HG03571 (cell line): ENCODE measurements at regions not wholly inside any gene's neighbourhood (a gene's known extent, or its start where the extent isn't known, plus 50 kb on each side); places are given as distances from the start of the nearest gene placed in this dataset.

Source experiments
- ATAC-seq: cut with Tn5 transposase; IDR thresholded peaks from one replicate; pipeline ENCODE4 v1.9.1; 2021; ENCODE audit not compliant: unreplicated experiment

- no peak for ATAC-seq
Measured at GRCh38 chr5:117837786-117838185, 1150.6 kb downstream of the DTWD2 start.

- no peak for ATAC-seq
Measured at GRCh38 chr5:117833691-117834090, 1154.7 kb downstream of the DTWD2 start.

- no peak for ATAC-seq
Measured at GRCh38 chr5:117829646-117830045, 1158.7 kb downstream of the DTWD2 start.

- no peak for ATAC-seq
Measured at GRCh38 chr5:117813850-117814249, 1174.5 kb downstream of the DTWD2 start.

- no peak for ATAC-seq
Measured at GRCh38 chr5:117812861-117813260, 1175.5 kb downstream of the DTWD2 start.

GRCh38 chr5:117809251-117809650 lies 1179.1 kb downstream of the DTWD2 start:
- no peak for ATAC-seq

GRCh38 chr5:117805058-117805457 lies 1183.3 kb downstream of the DTWD2 start:
- ATAC-seq, result no peak

GRCh38 chr5:117803533-117803932 lies 1184.8 kb downstream of the DTWD2 start:
- no peak for ATAC-seq

GRCh38 chr5:117801583-117801982 lies 1186.8 kb downstream of the DTWD2 start:
- ATAC-seq, result no peak

- no peak for ATAC-seq
Measured at GRCh38 chr5:117800261-117800660, 1188.1 kb downstream of the DTWD2 start.

- ATAC-seq, result no peak
Measured at GRCh38 chr5:117794847-117795246, 1193.5 kb downstream of the DTWD2 start.

GRCh38 chr5:117793963-117794362 lies 1194.4 kb downstream of the DTWD2 start:
- ATAC-seq, result no peak

- no peak for ATAC-seq
Measured at GRCh38 chr5:117792476-117792875, 1195.9 kb downstream of the DTWD2 start.

GRCh38 chr5:117788596-117788995 lies 1199.8 kb downstream of the DTWD2 start:
- no peak for ATAC-seq

GRCh38 chr5:117779171-117779570 lies 1204.5 kb upstream of the SEMA6A start:
- no peak for ATAC-seq

GRCh38 chr5:117776977-117777376 lies 1202.4 kb upstream of the SEMA6A start:
- no peak for ATAC-seq

- ATAC-seq, result no peak
Measured at GRCh38 chr5:117769877-117770276, 1195.3 kb upstream of the SEMA6A start.

- ATAC-seq, result no peak
Measured at GRCh38 chr5:117763271-117763670, 1188.6 kb upstream of the SEMA6A start.

- no peak for ATAC-seq
Measured at GRCh38 chr5:117761186-117761585, 1186.6 kb upstream of the SEMA6A start.

- no peak for ATAC-seq
Measured at GRCh38 chr5:117759849-117760499, 1185.4 kb upstream of the SEMA6A start.

- ATAC-seq, result no peak
Measured at GRCh38 chr5:117752403-117752802, 1177.8 kb upstream of the SEMA6A start.

GRCh38 chr5:117748336-117748735 lies 1173.7 kb upstream of the SEMA6A start:
- no peak for ATAC-seq

- no peak for ATAC-seq
Measured at GRCh38 chr5:117743337-117743736, 1168.7 kb upstream of the SEMA6A start.
